ENCODE measurements at regions not wholly inside any gene's neighbourhood (a gene's known extent, or its start where the extent isn't known, plus 50 kb on each side); places are given as distances from the start of the nearest gene placed in this dataset.

- TF ChIP-seq CTCF (conservative IDR thresholded peaks at IDR 0.05; ENCODE audit: low read depth, low read length) (no peak), EZH2 (IDR thresholded peaks at IDR 0.05; ENCODE audit: borderline replicate concordance, low read depth, low read length, poor library complexity, severe bottlenecking) (no peak)
- no peaks in the 10 kb centered on the region for H3K9me3 ChIP-seq (ENCODE audit: low read depth, low read length, poor library complexity, severe bottlenecking)
- H3K27ac ChIP-seq (ENCODE audit: low read depth, low read length, poor library complexity, severe bottlenecking) = no peak overlapping the region
- CTCF ChIA-PET = no interaction called here
- intact Hi-C loops (cut with micrococcal nuclease; ENCODE audit: unreplicated experiment) = no loop called here
- no peaks in the 10 kb centered on the region for H3K36me3 ChIP-seq (ENCODE audit: insufficient read depth, low read length, poor library complexity, severe bottlenecking)
- POLR2A ChIA-PET (ENCODE audit: low non-redundant PET) = no interaction called here
- no peak overlapping the region for H3K4me3 ChIP-seq (ENCODE audit: low read depth, low read length, poor library complexity, severe bottlenecking)
- H3K4me1 ChIP-seq (ENCODE audit: insufficient read depth, low read length, poor library complexity, severe bottlenecking) = no peaks in the 10 kb centered on the region
- BruUV-seq (replicated peaks) = no TSS peak
- H3K27me3 ChIP-seq (replicated peaks; ENCODE audit: insufficient read depth, low read depth, low read length, poor library complexity) = no peaks in the 10 kb centered on the region
- no peak for DNase-seq (ENCODE audit: low spot score)
These were observed 118.4 kb downstream of the ANKRD60 start for GRCh38 chr20:58109918-58110635.

DNA sequence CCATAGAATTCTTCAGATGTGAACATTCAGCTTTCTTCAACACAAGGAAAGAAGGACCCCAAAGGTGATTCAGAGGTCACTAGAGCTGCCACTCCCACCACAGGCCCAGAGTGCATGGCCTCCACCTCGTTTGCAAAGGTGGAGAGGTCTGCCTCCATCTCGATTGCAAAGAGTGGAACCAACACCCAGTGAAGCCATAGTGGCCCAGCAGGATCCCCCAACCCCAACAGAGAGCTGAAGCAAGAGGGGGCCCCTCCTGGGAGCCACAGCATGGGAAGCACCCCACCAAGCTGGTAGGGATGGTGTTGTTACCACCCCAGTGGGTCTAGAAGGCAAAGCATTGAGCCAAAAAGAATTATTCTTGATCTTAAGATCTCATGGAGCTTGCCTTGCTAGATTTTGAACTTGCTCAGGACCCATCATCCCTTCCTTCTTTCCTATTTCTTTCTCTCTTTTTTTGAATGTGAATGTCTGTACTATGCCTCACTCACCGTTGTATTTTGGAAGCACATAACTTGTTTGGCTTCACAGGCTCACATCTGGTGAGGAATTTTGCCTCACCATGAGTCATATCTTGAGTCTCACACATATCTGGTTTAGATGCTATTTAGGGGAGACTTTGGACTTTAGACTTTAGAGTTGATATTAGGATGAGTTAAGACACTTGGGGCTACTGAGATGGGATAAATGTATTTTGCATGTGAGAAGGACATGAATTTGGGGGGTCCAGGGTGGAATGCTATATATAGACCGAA, 119.2 kb downstream of the ANKRD60 start:
- H3K36me3 ChIP-seq (ENCODE audit: insufficient read depth, low read length, poor library complexity, severe bottlenecking) = no peaks in the 10 kb centered on the region
- CTCF ChIA-PET = no interaction called here
- POLR2A ChIA-PET (ENCODE audit: low non-redundant PET) = no interaction called here
- no TSS peak for BruUV-seq (replicated peaks)
- DNase-seq (ENCODE audit: low spot score) = no peak
- no peaks in the 10 kb centered on the region for H3K9me3 ChIP-seq (ENCODE audit: low read depth, low read length, poor library complexity, severe bottlenecking)
- no peaks in the 10 kb centered on the region for H3K4me1 ChIP-seq (ENCODE audit: insufficient read depth, low read length, poor library complexity, severe bottlenecking)
- TF ChIP-seq EZH2 (IDR thresholded peaks at IDR 0.05; ENCODE audit: borderline replicate concordance, low read depth, low read length, poor library complexity, severe bottlenecking) (no peak), CTCF (conservative IDR thresholded peaks at IDR 0.05; ENCODE audit: low read depth, low read length) (no peak)
- no peak overlapping the region for H3K27ac ChIP-seq (ENCODE audit: low read depth, low read length, poor library complexity, severe bottlenecking)
- no peak overlapping the region for H3K4me3 ChIP-seq (ENCODE audit: low read depth, low read length, poor library complexity, severe bottlenecking)
- H3K27me3 ChIP-seq (replicated peaks; ENCODE audit: insufficient read depth, low read depth, low read length, poor library complexity) = peaks cover 3% of the 10 kb centered on the region
- intact Hi-C loops (cut with micrococcal nuclease; ENCODE audit: unreplicated experiment) = no loop called here

DNA sequence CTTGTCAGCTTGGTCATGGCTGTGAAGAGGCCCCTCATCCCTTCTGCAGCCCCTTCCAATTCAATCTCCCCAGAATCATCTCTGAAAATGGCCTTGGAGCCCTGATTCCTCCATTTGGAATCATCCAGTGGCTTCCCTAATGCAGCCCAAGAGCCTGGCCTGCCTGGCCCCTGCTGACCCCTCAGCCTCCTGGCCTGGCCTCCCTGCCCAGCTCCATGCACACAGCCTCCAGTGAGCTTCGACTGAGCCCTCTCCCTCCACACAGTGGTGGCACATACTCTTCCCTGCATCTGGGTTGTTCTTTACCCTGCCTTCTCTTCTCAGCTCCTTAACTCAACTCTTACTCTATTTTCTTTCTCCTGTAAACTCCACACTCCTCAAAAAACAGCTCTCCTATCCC, 120.9 kb downstream of the ANKRD60 start:
- no peak for DNase-seq (ENCODE audit: low spot score)
- CTCF ChIA-PET = no interaction called here
- H3K4me1 ChIP-seq (ENCODE audit: insufficient read depth, low read length, poor library complexity, severe bottlenecking) = no peaks in the 10 kb centered on the region
- H3K9me3 ChIP-seq (ENCODE audit: low read depth, low read length, poor library complexity, severe bottlenecking) = no peaks in the 10 kb centered on the region
- POLR2A ChIA-PET (ENCODE audit: low non-redundant PET) = no interaction called here
- H3K4me3 ChIP-seq (ENCODE audit: low read depth, low read length, poor library complexity, severe bottlenecking) = no peak overlapping the region
- no TSS peak for BruUV-seq (replicated peaks)
- no peak overlapping the region for H3K27ac ChIP-seq (ENCODE audit: low read depth, low read length, poor library complexity, severe bottlenecking)
- TF ChIP-seq CTCF (conservative IDR thresholded peaks at IDR 0.05; ENCODE audit: low read depth, low read length) (no peak), EZH2 (IDR thresholded peaks at IDR 0.05; ENCODE audit: borderline replicate concordance, low read depth, low read length, poor library complexity, severe bottlenecking) (no peak)
- intact Hi-C loops (cut with micrococcal nuclease; ENCODE audit: unreplicated experiment) = no loop called here
- no peaks in the 10 kb centered on the region for H3K36me3 ChIP-seq (ENCODE audit: insufficient read depth, low read length, poor library complexity, severe bottlenecking)
- H3K27me3 ChIP-seq (replicated peaks; ENCODE audit: insufficient read depth, low read depth, low read length, poor library complexity) = peaks cover 14% of the 10 kb centered on the region
